T-cell (primary cell): ENCODE measurements at regions not wholly inside any gene's neighbourhood (a gene's known extent, or its start where the extent isn't known, plus 50 kb on each side); places are given as distances from the start of the nearest gene placed in this dataset.

Experiments used
- ATAC-seq, 4 experiments: fragments of 200-7000 bp in 3 of 4; fragments of 150-1000 bp in 1 of 4; cut with Tn5 transposase; replicated peaks in 1 of 4; 1 replicate in 3 of 4; 2 replicates in 1 of 4; pipeline ENCODE4 v1.10.0; 2021; ENCODE audit warnings: moderate library complexity in 3 of 4, mild to moderate bottlenecking in 2 of 4, moderate number of reproducible peaks in 1 of 4
- CTCF ChIA-PET, 2 donors: fragments of 300-600 bp; sonication (Branson Sonifier 250); formaldehyde crosslinking; loops; one replicate each; lab custom pipeline; 2022; ENCODE audit warnings: antibody characterized with exemption in 2 of 2; lab: Charles Lee
- POLR2A ChIA-PET, 2 donors: fragments of 300-600 bp; sonication (Branson Sonifier 250); formaldehyde crosslinking; loops; one replicate each; lab custom pipeline; 2022; ENCODE audit warnings: antibody characterized with exemption in 2 of 2; lab: Charles Lee
- DNase-seq, 35 experiments: peaks; one replicate each; pipeline versions ENCODE4 v3.0.0 to v3.0.0-alpha.2; 2013 to 2023
- H3K27ac ChIP-seq: one replicate; pipeline ENCODE4 v1.5.1; 2013; ENCODE audit warnings: low read length
- H3K27me3 ChIP-seq, 2 experiments: replicated peaks in 1 of 2; 1 replicate in 1 of 2; 2 replicates in 1 of 2; pipeline versions ENCODE4 v1.6.1 to v1.7.0; 2013; ENCODE audit warnings: low read length in 1 of 2, mixed read lengths in 1 of 2; ENCODE audit not compliant: control insufficient read depth in 2 of 2, insufficient read depth in 2 of 2; ENCODE audit errors: extremely low read depth in 1 of 2
- H3K36me3 ChIP-seq, 2 donors: 1 replicate in 1 of 2; 2 replicates in 1 of 2; pipeline versions ENCODE4 v1.6.1 to v1.7.0; 2013; ENCODE audit warnings: low read length in 1 of 2; ENCODE audit not compliant: control insufficient read depth in 2 of 2, insufficient read depth in 1 of 2; ENCODE audit errors: extremely low read depth in 1 of 2
- H3K4me1 ChIP-seq, 2 experiments: 1 replicate in 1 of 2; 2 replicates in 1 of 2; pipeline versions ENCODE4 v1.6.1 to v1.7.0; 2013; ENCODE audit warnings: low read length in 2 of 2, mixed read lengths in 1 of 2; ENCODE audit not compliant: insufficient read depth in 2 of 2, control insufficient read depth in 1 of 2; ENCODE audit errors: extremely low read depth in 1 of 2
- H3K4me3 ChIP-seq, 2 donors: 1 replicate in 1 of 2; 2 replicates in 1 of 2; pipeline versions ENCODE4 v1.5.1 to v1.7.0; 2013; ENCODE audit warnings: mild to moderate bottlenecking in 2 of 2, low read length in 1 of 2, moderate library complexity in 1 of 2; ENCODE audit not compliant: control insufficient read depth in 1 of 2; ENCODE audit errors: extremely low read depth in 1 of 2
- H3K9me3 ChIP-seq: 2 replicates; pipeline ENCODE4 v1.7.0; 2013
- H3K27ac Mint-ChIP-seq, 2 donors: one replicate each; pipeline ENCODE4 v1.8.0; 2020 to 2021; ENCODE audit warnings: mild to moderate bottlenecking in 2 of 2, mixed read lengths in 2 of 2
- H3K27me3 Mint-ChIP-seq, 2 donors: one replicate each; pipeline ENCODE4 v1.8.0; 2021 to 2022; ENCODE audit warnings: mixed read lengths in 2 of 2
- H3K36me3 Mint-ChIP-seq: one replicate; pipeline ENCODE4 v1.8.0; 2021; ENCODE audit warnings: mixed read lengths
- H3K4me1 Mint-ChIP-seq, 3 donors: one replicate each; pipeline ENCODE4 v1.8.0; 2020 to 2022; ENCODE audit warnings: mixed read lengths in 3 of 3, mild to moderate bottlenecking in 1 of 3
- H3K4me3 Mint-ChIP-seq, 3 donors: one replicate each; pipeline ENCODE4 v1.8.0; 2020 to 2022; ENCODE audit warnings: mild to moderate bottlenecking in 3 of 3, mixed read lengths in 3 of 3, moderate library complexity in 3 of 3
- H3K9me3 Mint-ChIP-seq, 3 donors: one replicate each; pipeline ENCODE4 v1.8.0; 2020 to 2022; ENCODE audit warnings: mixed read lengths in 3 of 3
- WGBS: methylation state at CpG from one replicate; pipeline ENCODE4 v1.1.5; 2013; ENCODE audit warnings: missing lambda C conversion rate; ENCODE audit not compliant: insufficient coverage; 5-methylcytosine and 5-hydroxymethylcytosine counted together

GRCh38 chr9:23542438-23542837 lies 283.6 kb downstream of the ELAVL2 start:
- ChIA-PET POLR2A (no interaction called here), CTCF (no interaction called here)
- Mint-ChIP-seq H3K9me3 (peaks cover 3 to 12% (median 4%) of the 10 kb centered on the region in 3 donors), H3K36me3 (no peaks in the 10 kb centered on the region), H3K4me1 (peaks cover 0 to 3% (median 3%) of the 10 kb centered on the region in 3 donors), H3K27ac (no peak overlapping the region), H3K27me3 (peaks cover under 1 to 9% of the 10 kb centered on the region in 2 donors), H3K4me3 (no peak overlapping the region)
- H3K27me3 ChIP-seq: peaks cover 0 to 6% of the 10 kb centered on the region in 2 experiments
- H3K36me3 ChIP-seq: no peaks in the 10 kb centered on the region
- H3K4me1 ChIP-seq: no peaks in the 10 kb centered on the region
- no peak for DNase-seq
- H3K9me3 ChIP-seq: no peaks in the 10 kb centered on the region
- no peak for ATAC-seq
- H3K4me3 ChIP-seq: no peak overlapping the region
- no peak overlapping the region for H3K27ac ChIP-seq

- ATAC-seq (no peak), DNase-seq (no peak)
- Histone ChIP-seq H3K4me3 (no peak overlapping the region), H3K4me1 (no peaks in the 10 kb centered on the region), H3K27ac (no peak overlapping the region), H3K9me3 (no peaks in the 10 kb centered on the region), H3K36me3 (no peaks in the 10 kb centered on the region), H3K27me3 (peaks cover 0 to 2% of the 10 kb centered on the region in 2 experiments)
- Mint-ChIP-seq H3K27ac (no peak overlapping the region), H3K9me3 (peaks cover 4 to 14% (median 4%) of the 10 kb centered on the region in 3 donors), H3K4me3 (no peak overlapping the region), H3K27me3 (peaks cover 0 to 4% of the 10 kb centered on the region in 2 donors), H3K36me3 (no peaks in the 10 kb centered on the region), H3K4me1 (peaks cover 0 to 2% (median 2%) of the 10 kb centered on the region in 3 donors)
- ChIA-PET CTCF (no interaction called here), POLR2A (no interaction called here)
- WGBS: no CpG with 5 or more reads among the region's 1 CpG
Measured at GRCh38 chr9:23542927-23543326, 283.1 kb downstream of the ELAVL2 start.

DNA sequence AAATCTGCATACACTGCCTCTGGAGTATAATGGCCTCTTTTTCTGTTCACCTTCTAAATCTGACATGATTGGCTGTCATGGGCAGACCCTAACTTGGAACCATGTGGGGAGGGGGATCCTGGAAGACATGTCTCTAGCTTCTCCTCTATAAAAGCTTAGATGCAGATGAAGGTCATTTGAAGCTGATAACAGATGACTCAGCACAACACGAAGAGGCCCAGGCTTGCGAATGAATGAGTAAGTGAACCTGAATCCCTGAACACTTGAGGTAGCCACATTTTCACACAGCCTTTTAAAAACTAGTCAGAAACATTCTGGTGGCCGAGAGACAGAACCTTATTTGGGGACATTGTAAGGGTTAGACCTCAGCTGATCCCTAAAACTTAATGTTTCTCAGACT lies 282.6 kb downstream of the ELAVL2 start:
- no peaks in the 10 kb centered on the region for H3K4me1 ChIP-seq
- H3K36me3 Mint-ChIP-seq: no peaks in the 10 kb centered on the region

DNA sequence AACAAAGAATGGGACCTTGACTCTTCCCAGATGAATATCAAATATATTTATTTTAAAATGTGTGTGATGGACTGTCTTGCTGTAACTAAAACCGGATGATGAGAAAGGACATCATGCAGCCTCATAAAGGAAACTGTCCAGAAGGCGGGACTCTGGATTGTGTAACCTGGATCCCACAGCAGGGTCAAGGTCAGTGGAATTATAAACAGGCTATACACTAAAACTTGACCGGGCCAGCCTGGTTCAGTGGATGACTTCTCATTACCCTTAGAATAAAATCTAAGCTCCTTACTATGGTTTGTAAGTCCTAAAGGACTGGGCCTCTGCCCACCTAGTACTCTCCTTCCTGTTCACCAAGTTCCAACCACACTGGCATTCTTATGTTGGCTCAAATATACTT lies 280.3 kb downstream of the ELAVL2 start:
- WGBS: 95% methylated on average over 3 of the region's 3 CpGs

More for the DNA sequence above, 282.6 kb downstream of the ELAVL2 start:
- Histone ChIP-seq H3K9me3 (no peaks in the 10 kb centered on the region), H3K27me3 (no peaks in the 10 kb centered on the region), H3K27ac (no peak overlapping the region), H3K36me3 (no peaks in the 10 kb centered on the region), H3K4me3 (no peak overlapping the region)
- ChIA-PET POLR2A (no interaction called here), CTCF (no interaction called here)
- WGBS: 40% methylated on average over 2 of the region's 3 CpGs
- Mint-ChIP-seq H3K27ac (no peak overlapping the region), H3K9me3 (peaks cover 4 to 15% (median 5%) of the 10 kb centered on the region in 3 donors), H3K4me1 (no peaks in the 10 kb centered on the region), H3K27me3 (no peaks in the 10 kb centered on the region), H3K4me3 (no peak overlapping the region)
- no peak for DNase-seq
- no peak for ATAC-seq

DNA sequence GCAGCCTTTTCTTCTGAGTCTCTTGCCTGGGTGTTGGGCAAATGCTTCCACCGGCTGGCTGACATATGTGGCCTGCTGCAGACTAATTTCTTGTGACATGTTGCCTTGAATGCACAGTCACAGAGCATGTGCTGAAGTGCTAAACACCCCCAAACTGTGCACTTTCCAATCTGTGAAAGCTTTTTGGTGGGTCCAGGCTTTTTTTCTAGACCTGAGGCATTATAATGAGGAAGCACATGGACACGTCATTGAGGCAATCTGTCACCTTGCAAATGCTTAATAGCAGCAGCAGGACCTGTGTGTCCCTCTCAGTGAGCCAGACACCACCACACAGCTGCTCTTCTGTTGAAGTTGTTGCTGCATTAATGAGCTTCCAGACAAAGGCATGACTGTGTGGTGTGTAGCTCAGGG lies 274.7 kb downstream of the ELAVL2 start:
- no peaks in the 10 kb centered on the region for H3K4me1 Mint-ChIP-seq
- CTCF ChIA-PET: no interaction called here

More for the DNA sequence above, 280.3 kb downstream of the ELAVL2 start:
- no peak for DNase-seq
- CTCF ChIA-PET: interaction anchor here in 1 of 2 donors (0.5 kb wide), 1 partner anchor 187 kb away, joined by 3 read pairs; no protein-coding TSS in a partner anchor
- Mint-ChIP-seq H3K27ac (no peak overlapping the region), H3K27me3 (no peaks in the 10 kb centered on the region), H3K4me3 (no peak overlapping the region), H3K4me1 (no peaks in the 10 kb centered on the region), H3K36me3 (no peaks in the 10 kb centered on the region), H3K9me3 (peaks cover 4 to 22% (median 9%) of the 10 kb centered on the region in 3 donors)
- H3K36me3 ChIP-seq: no peaks in the 10 kb centered on the region
- H3K27me3 ChIP-seq: no peaks in the 10 kb centered on the region
- no peak overlapping the region for H3K27ac ChIP-seq
- H3K4me1 ChIP-seq: no peaks in the 10 kb centered on the region
- ATAC-seq: no peak
- H3K4me3 ChIP-seq: no peak overlapping the region
- POLR2A ChIA-PET: no interaction called here
- H3K9me3 ChIP-seq: no peaks in the 10 kb centered on the region

GRCh38 chr9:23551929-23552707 lies 273.9 kb downstream of the ELAVL2 start:
- Mint-ChIP-seq H3K9me3 (peaks cover 4 to 15% (median 8%) of the 10 kb centered on the region in 3 donors), H3K27me3 (no peaks in the 10 kb centered on the region), H3K4me3 (no peak overlapping the region), H3K27ac (no peak overlapping the region), H3K4me1 (no peaks in the 10 kb centered on the region), H3K36me3 (no peaks in the 10 kb centered on the region)
- ATAC-seq: no peak
- POLR2A ChIA-PET: no interaction called here
- H3K27ac ChIP-seq: no peak overlapping the region
- CTCF ChIA-PET: no interaction called here
- H3K4me1 ChIP-seq: no peaks in the 10 kb centered on the region
- no CpG with 5 or more reads among the region's 5 CpGs for WGBS
- no peaks in the 10 kb centered on the region for H3K36me3 ChIP-seq
- no peaks in the 10 kb centered on the region for H3K9me3 ChIP-seq
- no peak overlapping the region for H3K4me3 ChIP-seq
- no peaks in the 10 kb centered on the region for H3K27me3 ChIP-seq
- no peak for DNase-seq

More for the DNA sequence above, 274.7 kb downstream of the ELAVL2 start:
- H3K36me3 Mint-ChIP-seq: no peaks in the 10 kb centered on the region
- H3K27me3 Mint-ChIP-seq: no peaks in the 10 kb centered on the region
- H3K27me3 ChIP-seq: no peaks in the 10 kb centered on the region
- no peak overlapping the region for H3K4me3 ChIP-seq
- ATAC-seq (no peak), DNase-seq (no peak)
- no peak overlapping the region for H3K27ac Mint-ChIP-seq
- H3K27ac ChIP-seq: no peak overlapping the region
- no peak overlapping the region for H3K4me3 Mint-ChIP-seq
- POLR2A ChIA-PET: no interaction called here
- 79% methylated on average over 2 of the region's 2 CpGs for WGBS
- peaks cover 4 to 14% (median 9%) of the 10 kb centered on the region in 3 donors for H3K9me3 Mint-ChIP-seq
- H3K4me1 ChIP-seq: no peaks in the 10 kb centered on the region
- no peaks in the 10 kb centered on the region for H3K9me3 ChIP-seq
- no peaks in the 10 kb centered on the region for H3K36me3 ChIP-seq
